Keratinocyte (primary cell): ENCODE measurements at regions not wholly inside any gene's neighbourhood (a gene's known extent, or its start where the extent isn't known, plus 50 kb on each side); places are given as distances from the start of the nearest gene placed in this dataset.
"Not testable (repeated sequence)": the region's sequence is repeated elsewhere in the genome, so short reads cannot be mapped to it uniquely, and the experiment has no call there.

Experiments used
- CTCF ChIP-seq, 3 experiments: IDR thresholded peaks in 1 of 3; conservative IDR thresholded peaks in 1 of 3; optimal IDR thresholded peaks in 1 of 3; 2 replicates in 2 of 3; 3 replicates in 1 of 3; pipeline versions ENCODE3 to v1.5.1; 2011; ENCODE audit warnings: low read length in 3 of 3, mild to moderate bottlenecking in 3 of 3, moderate library complexity in 2 of 3, control low read depth in 1 of 3, inconsistent platforms in 1 of 3; ENCODE audit not compliant: insufficient read depth in 2 of 3; ENCODE audit errors: extremely low read depth in 1 of 3
- EZH2 ChIP-seq: IDR thresholded peaks from one replicate; pipeline ENCODE4 v1.6.1; 2012; ENCODE audit warnings: inconsistent platforms, mild to moderate bottlenecking, low read length, moderate library complexity

- not testable (repeated sequence) for TF ChIP-seq CTCF (optimal IDR thresholded peaks at IDR 0.05 in 1 of 3, IDR thresholded peaks at IDR 0.05 in 1 of 3, conservative IDR thresholded peaks at IDR 0.05 in 1 of 3; ENCODE audit: extremely low read depth in 1 of 3, insufficient read depth in 2 of 3, low read length in 3 of 3); EZH2
Measured at GRCh38 chr17:83204736-83205386, 125.5 kb downstream of the METRNL start.
